PFSK-1 (cell line): ENCODE measurements at regions not wholly inside any gene's neighbourhood (a gene's known extent, or its start where the extent isn't known, plus 50 kb on each side); places are given as distances from the start of the nearest gene placed in this dataset.

Experiments used
- FOXP2 ChIP-seq: optimal IDR thresholded peaks from 2 replicates; pipeline ENCODE3; 2011; ENCODE audit warnings: borderline replicate concordance, control low read depth, inconsistent platforms; ENCODE audit not compliant: insufficient read depth; ENCODE audit errors: extremely low read length, extremely low read depth
- POLR2AphosphoS5 ChIP-seq: IDR thresholded peaks from 2 replicates; pipeline ENCODE4 v1.6.1; 2012; ENCODE audit warnings: low read depth, mild to moderate bottlenecking, control low read depth, low read length, moderate library complexity
- REST ChIP-seq, 2 experiments: IDR thresholded peaks; 2 replicates each; pipeline versions ENCODE4 v1.6.1 to v1.8.0; 2011 to 2012; ENCODE audit warnings: low read depth in 2 of 2, low read length in 2 of 2, control low read depth in 1 of 2, inconsistent platforms in 1 of 2, mild to moderate bottlenecking in 1 of 2, moderate library complexity in 1 of 2; ENCODE audit not compliant: insufficient read depth in 1 of 2
- SIN3A ChIP-seq: IDR thresholded peaks from 2 replicates; pipeline ENCODE4 v1.6.1; 2012; ENCODE audit warnings: mild to moderate bottlenecking, low read length, moderate library complexity, borderline replicate concordance; ENCODE audit not compliant: insufficient read depth
- TAF1 ChIP-seq: IDR thresholded peaks from 2 replicates; pipeline ENCODE4 v1.6.1; 2012; ENCODE audit warnings: low read length, control low read depth, borderline replicate concordance; ENCODE audit not compliant: insufficient read depth

GRCh38 chr2:226540204-226540994 is 259.2 kb downstream of the IRS1 start:
- no peak for TF ChIP-seq REST (IDR thresholded peaks at IDR 0.05; ENCODE audit: insufficient read depth in 1 of 2, low read depth in 2 of 2, low read length in 2 of 2)
- TF ChIP-seq TAF1 = no peak
- TF ChIP-seq POLR2AphosphoS5 = no peak
- TF ChIP-seq FOXP2 = no peak
- TF ChIP-seq SIN3A = no peak

DNA sequence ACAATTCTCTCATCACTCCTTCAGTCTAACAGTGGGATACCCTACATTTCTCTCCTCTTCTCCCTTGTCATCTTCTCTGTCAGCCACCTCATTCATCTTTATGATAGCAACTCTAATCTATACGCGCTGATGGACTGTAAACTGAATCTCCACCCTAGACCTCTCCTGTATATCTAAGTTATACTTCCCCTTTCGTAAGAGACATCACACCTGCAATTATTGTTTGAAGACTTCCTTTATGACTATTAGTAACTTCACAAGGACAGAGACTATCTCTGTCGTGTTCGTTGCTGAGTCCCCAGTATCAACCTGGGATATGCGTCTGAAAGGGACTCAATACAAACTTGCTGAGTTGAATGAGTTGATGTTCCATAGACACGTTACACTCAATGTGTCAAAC is 263.2 kb downstream of the IRS1 start:
- TF ChIP-seq TAF1 = no peak
- TF ChIP-seq POLR2AphosphoS5 = no peak
- no peak for TF ChIP-seq REST (IDR thresholded peaks at IDR 0.05; ENCODE audit: insufficient read depth in 1 of 2, low read depth in 2 of 2, low read length in 2 of 2)
- TF ChIP-seq SIN3A = no peak
- no peak for TF ChIP-seq FOXP2

GRCh38 chr2:226531061-226531810 is 268.4 kb downstream of the IRS1 start:
- no peak for TF ChIP-seq POLR2AphosphoS5
- no peak for TF ChIP-seq REST (IDR thresholded peaks at IDR 0.05; ENCODE audit: insufficient read depth in 1 of 2, low read depth in 2 of 2, low read length in 2 of 2)
- no peak for TF ChIP-seq SIN3A
- no peak for TF ChIP-seq FOXP2
- no peak for TF ChIP-seq TAF1

DNA sequence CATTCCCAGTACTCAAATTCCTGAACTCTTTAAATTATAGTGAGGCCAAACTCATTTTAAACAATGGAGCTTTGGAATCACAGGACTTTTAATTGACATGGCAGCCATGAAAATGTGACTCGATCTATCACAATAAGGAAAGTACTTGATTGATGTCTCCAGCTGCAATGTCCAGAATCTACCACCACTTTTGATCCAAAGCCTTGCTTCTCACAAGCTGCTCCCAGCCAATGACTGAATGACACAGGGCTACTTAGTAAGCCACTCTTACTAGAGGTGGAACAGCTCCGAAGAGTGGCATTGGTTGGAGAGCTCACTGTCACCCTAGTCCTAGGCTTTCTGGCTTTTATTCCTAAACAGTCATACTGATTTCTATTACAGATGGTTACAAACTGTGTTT is 270.1 kb downstream of the IRS1 start:
- no peak for TF ChIP-seq FOXP2
- TF ChIP-seq TAF1 = no peak
- TF ChIP-seq POLR2AphosphoS5 = no peak
- no peak for TF ChIP-seq REST (IDR thresholded peaks at IDR 0.05; ENCODE audit: insufficient read depth in 1 of 2, low read depth in 2 of 2, low read length in 2 of 2)
- TF ChIP-seq SIN3A = no peak
